ENCODE measurements at regions not wholly inside any gene's neighbourhood (a gene's known extent, or its start where the extent isn't known, plus 50 kb on each side); places are given as distances from the start of the nearest gene placed in this dataset.
"Not testable (repeated sequence)": the region's sequence is repeated elsewhere in the genome, so short reads cannot be mapped to it uniquely, and the experiment has no call there.

GRCh38 chr13:104979281-104980030, 1556.0 kb downstream of the EFNB2 start:
- DNase-seq (ENCODE audit: low read depth in 2 of 2), result no peak

DNA sequence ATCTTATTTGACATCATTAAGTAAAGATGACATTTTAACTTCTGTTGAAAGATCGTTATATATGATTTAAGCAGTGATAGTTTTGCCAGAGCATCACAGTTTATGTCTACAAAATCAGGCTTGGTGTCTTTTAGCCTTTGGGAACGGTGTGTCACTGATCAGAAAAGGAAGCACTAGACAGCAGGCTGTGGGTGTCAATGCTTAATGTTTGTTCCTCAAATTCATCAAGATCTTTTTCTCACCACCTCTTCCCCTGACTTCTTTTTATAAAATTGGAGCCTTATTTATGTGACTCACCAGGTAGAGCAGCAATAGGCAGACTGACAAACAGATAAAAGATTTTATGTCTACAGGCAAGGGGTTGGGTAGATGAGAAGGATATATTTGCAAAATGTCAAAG, 1558.5 kb downstream of the EFNB2 start:
- DNase-seq (ENCODE audit: low read depth in 2 of 2), result no peak

DNA sequence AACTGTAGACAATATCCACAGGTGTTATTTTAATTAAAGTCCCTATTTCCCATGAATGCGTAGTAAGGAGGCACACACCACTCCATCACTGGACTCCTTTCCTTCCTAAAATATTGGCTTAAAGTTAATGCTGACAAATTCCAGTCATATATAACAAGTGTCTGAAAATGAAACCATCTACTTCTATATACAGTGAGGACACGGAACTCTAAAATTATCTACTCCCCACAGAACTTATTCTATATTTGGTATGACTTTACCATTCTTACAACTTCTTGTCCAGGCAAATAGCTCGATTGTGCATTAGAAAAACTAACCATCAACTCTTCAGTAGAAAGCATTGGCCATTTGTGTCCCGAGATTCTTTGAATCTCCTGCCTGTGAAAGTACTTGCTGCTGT, 1560.2 kb downstream of the EFNB2 start:
- no peak for DNase-seq (ENCODE audit: low read depth in 2 of 2)

DNA sequence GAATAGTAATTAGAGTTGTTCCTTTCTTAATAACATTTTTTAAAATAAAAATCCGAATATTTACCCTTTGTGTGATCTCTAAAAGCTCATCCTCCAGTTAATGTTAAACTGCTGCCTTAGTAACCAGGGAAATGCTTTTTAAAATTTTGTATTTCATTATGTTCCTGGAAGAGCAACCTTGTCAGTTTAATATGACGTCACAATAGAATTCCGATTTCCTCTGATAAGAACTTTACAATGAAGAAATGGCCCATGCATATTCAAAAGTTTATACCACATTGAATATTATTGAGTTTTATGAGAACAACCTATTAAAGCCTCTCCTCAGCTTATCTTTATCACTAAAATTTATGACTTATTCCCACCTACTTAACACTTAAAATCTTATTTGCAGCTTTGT, 1566.6 kb downstream of the EFNB2 start:
- no peak for DNase-seq (ENCODE audit: low read depth in 2 of 2)

DNA sequence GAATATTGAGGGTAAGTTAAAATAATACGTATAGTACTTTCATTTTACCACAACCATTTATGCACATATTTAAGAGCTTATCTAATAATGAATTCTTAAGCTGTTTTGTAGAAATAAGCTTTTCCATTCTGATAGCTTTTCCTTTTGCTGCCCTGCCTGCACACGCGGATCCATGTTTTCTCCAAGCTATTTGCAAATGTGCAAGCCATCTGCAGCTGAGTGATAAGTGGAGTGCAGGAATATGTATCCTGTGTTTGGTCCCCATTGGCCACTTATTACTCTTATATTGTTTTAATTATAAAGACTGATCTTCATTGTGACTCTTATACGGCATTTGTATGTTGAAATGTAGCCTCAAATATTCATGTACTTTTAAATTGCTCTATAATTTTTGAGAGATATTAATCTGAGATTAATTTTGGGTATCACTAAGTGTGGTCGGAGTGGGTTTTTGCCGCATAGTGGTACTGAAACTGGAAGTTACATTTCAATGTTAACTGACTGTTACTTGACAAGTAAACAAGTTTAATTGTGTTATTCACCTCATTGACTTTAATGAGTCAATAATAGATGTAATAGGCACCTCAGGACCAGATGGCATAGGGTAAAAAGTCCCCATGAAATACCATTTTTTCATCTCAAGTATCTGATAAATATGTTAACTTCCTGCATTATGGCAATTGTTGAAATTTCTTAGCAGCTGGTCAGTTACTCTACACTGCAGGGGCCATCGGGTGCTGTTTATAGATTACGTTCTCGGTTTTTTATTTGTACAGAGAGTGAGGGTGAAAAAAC, 1567.4 kb downstream of the EFNB2 start:
- DNase-seq (ENCODE audit: low read depth in 2 of 2), result no peak

DNA sequence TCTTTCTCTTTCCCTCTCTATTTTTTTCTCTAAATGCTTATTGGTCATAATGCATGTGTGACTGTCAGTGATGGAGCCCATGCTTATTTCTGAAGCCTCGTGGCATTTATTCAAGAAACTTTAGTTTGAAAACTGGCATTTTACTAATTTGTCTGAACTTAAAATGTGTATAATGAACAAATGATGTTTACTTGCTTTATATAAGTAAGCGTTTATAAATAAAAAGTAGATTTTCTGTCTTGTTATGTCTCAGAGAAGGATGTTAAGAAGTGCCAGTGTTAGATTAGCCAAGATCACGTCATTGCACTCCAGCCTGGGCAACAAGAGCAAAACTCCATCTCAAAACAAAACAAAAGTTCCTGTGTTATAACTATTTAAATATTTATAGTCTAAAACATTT, 1568.1 kb downstream of the EFNB2 start:
- no peak for DNase-seq (ENCODE audit: low read depth in 2 of 2)

DNA sequence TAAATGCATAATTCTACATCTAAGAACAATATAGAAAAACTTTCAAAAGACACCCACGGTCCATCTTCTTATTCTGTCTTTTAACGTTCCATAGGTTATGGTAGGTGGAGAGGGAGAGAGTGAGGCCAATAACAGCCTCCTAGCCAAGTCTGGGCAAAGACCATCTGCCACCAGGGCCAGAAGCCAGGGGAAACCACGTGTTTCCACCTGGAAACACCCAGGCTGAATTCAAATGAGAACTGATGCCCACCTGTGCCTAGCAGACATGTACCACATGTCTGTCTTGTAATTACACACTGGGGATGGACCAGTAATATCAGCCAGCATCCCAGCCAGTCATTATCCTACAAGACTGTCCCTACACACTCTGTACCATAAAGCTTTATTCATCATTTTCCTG, 1573.1 kb downstream of the EFNB2 start:
- no peak for DNase-seq (ENCODE audit: low read depth in 2 of 2)

DNA sequence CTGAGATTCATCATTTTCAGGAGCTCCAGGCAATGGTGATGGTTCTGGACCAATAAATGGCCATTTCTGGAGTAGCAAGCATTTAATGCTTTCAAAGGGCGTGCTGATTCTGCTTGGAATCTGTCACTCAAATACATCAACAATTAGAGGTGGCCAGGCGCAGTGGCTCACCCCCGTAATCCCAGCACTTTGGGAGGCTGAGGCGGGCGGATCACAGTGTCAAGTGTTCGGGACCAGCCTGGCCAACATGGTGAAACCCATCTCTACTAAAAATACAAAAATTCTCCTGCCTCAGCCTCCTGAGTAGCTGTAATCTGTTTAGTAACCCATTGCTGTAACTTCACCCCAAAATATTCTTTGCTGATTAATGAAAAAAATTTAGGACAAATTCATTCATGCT, 1574.2 kb downstream of the EFNB2 start:
- DNase-seq (ENCODE audit: low read depth in 2 of 2), result no peak

- no peak for DNase-seq (ENCODE audit: low read depth in 2 of 2)
These were observed 1581.3 kb downstream of the EFNB2 start for GRCh38 chr13:104954210-104954609.

DNA sequence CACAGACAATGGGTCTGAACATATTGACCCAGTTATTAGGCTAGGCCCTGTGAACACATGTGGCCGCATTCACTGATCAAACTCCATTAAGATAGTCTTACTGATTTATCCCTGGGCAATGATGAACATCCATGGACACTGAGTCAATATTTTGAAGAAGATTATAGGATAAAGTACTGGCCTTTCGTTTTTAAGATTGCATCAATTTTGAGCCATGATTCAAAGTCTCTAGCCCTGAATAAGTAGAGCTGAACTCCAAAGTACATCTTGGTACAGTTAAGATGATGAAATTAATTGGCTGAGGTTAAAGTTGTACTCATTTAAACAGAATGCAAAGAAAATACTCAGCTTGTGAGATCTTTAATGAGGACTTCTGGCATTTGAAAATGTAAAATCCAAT, 1581.9 kb downstream of the EFNB2 start:
- no peak for DNase-seq (ENCODE audit: low read depth in 2 of 2)

- DNase-seq (ENCODE audit: low read depth in 2 of 2), result no peak
These were observed 1585.4 kb downstream of the EFNB2 start for GRCh38 chr13:104949840-104950740.

- DNase-seq (ENCODE audit: low read depth in 2 of 2), result no peak
These were observed 1591.3 kb downstream of the EFNB2 start for GRCh38 chr13:104944176-104944575.

- no peak for DNase-seq (ENCODE audit: low read depth in 2 of 2)
These were observed 1592.1 kb downstream of the EFNB2 start for GRCh38 chr13:104943331-104943730.

GRCh38 chr13:104937881-104938280, 1597.6 kb downstream of the EFNB2 start:
- no peak for DNase-seq (ENCODE audit: low read depth in 2 of 2)

- no peak for DNase-seq (ENCODE audit: low read depth in 2 of 2)
These were observed 1599.2 kb downstream of the EFNB2 start for GRCh38 chr13:104936304-104936703.

GRCh38 chr13:104920513-104920912, 1614.9 kb downstream of the EFNB2 start:
- DNase-seq (ENCODE audit: low read depth in 2 of 2), result not testable (repeated sequence)

GRCh38 chr13:104920091-104920490, 1615.4 kb downstream of the EFNB2 start:
- no peak for DNase-seq (ENCODE audit: low read depth in 2 of 2)

DNA sequence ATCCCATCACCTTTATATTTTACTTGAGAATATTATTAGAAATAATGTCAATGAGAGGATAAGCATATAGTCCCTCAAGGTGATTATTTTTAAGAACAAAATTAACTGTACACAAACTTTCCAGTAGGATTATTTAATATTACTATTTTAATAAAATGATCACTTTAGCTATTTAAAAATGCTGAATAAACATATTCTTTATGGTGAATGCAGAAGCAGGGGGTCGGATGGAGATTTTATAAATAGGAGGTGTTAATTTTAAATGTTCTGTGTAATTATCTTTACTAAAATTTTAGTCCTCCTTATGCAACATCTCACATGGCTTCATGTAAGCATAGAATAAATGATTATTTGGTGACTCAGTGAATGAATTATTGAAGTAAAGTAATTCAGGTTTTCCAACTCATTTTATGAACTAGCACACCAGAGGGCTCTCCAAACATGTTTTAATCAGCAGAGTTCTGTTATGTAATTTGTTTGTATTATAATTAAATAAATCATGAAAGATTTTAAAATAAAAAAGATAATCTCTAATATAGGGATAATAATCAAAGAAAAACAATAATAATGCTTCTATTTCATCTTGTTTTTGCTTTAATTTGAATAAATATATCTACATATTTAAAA, 1635.2 kb downstream of the EFNB2 start:
- no peak for DNase-seq (ENCODE audit: low read depth in 2 of 2)

GRCh38 chr13:104898484-104898883, 1637.0 kb downstream of the EFNB2 start:
- DNase-seq (ENCODE audit: low read depth in 2 of 2), result no peak

GRCh38 chr13:104895521-104895920, 1639.9 kb downstream of the EFNB2 start:
- no peak for DNase-seq (ENCODE audit: low read depth in 2 of 2)

- DNase-seq (ENCODE audit: low read depth in 2 of 2), result no peak
These were observed 1660.3 kb downstream of the EFNB2 start for GRCh38 chr13:104875038-104875754.

Data from stimulated activated CD4-positive, alpha-beta T cell treated with anti-CD3 and anti-CD28 coated beads, Interleukin-12 subunit alpha, Interleukin-12 subunit beta, amount 100 ng/mL, for 24 hours (primary cell).